SH-SY5Y (cell line): ENCODE measurements at regions not wholly inside any gene's neighbourhood (a gene's known extent, or its start where the extent isn't known, plus 50 kb on each side); places are given as distances from the start of the nearest gene placed in this dataset.

ENCODE experiments used
- GATA2 ChIP-seq: IDR thresholded peaks from 2 replicates; pipeline ENCODE4 v1.6.1; 2011; ENCODE audit warnings: mild to moderate bottlenecking, low read depth, low read length
- GATA3 ChIP-seq: IDR thresholded peaks from 2 replicates; pipeline ENCODE4 v1.6.1; 2011; ENCODE audit warnings: low read depth, mild to moderate bottlenecking, low read length, moderate library complexity

DNA sequence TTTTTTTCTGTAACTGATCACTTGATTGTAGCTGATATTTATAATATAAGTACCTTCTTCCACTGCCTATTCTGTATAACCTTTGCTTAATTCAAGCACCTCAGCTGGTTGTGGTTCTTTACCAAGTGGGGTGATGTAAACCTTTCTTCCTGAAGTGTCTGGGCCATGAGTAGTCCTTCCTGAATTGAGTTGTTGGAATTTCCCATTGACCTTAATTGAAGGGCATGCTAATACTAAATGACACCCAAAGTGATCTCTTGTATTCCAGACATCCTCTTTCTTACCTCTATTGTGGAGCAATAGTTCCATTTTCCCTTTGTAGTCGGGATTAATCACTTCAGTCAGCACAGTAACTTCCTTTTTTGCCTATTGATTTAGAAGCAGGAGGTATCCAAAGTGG lies 1496.8 kb upstream of the CELF4 start:
- TF ChIP-seq GATA2, result no peak
- no peak for TF ChIP-seq GATA3
